PC-9 (cell line): ENCODE measurements at regions not wholly inside any gene's neighbourhood (a gene's known extent, or its start where the extent isn't known, plus 50 kb on each side); places are given as distances from the start of the nearest gene placed in this dataset.
"Not testable (repeated sequence)": the region's sequence is repeated elsewhere in the genome, so short reads cannot be mapped to it uniquely, and the experiment has no call there.

ENCODE experiments used
- EZH2 ChIP-seq: fragments of 200-600 bp; sonication (generic); IDR thresholded peaks from 2 replicates; pipeline ENCODE4 v1.8.0; 2017; ENCODE audit warnings: antibody characterized with exemption, low read depth
- TF ChIP-seq, protein P1 (sequence below): fragments of 200-600 bp; sonication (generic); conservative IDR thresholded peaks from 2 replicates; pipeline ENCODE4 v1.6.1; 2017; ENCODE audit warnings: mixed run types, antibody characterized with exemption, mild to moderate bottlenecking, moderate library complexity

DNA sequence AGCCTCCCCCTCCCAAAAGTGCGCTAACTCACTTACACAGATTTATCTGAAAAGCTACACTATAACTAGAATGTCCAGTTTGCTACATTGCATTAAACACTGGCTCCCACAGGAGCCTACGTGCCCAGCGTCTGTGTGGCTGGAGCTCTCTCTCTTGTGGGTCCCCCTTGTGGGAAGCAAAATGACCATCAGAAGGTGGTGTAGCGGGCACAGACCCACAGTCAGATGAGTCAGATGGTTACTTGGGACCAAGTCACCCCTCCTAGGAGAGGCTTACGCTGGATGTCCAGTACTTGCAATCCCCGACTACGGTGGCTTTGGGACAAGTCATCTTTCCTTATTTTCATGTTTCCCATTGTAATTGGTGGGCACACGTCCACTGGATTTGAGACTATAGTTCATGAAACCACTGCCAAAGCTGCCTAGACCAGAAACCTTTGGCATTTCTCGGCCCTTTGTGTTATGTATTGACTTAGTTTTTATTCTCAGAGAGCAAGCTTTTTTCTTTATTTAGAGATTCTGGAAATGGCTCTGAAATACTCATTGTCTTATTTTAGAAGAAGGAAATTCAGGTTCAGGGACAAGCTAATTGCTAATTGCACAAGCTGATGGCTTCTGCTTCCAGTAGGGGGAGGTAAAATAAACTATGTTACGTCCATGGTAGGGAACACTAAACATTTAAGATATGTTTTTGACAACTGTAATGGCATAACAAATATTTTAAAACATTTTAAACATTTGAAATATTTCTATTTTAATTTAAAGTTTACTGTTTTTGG is 137.8 kb upstream of the GRK3 start:
- not testable (repeated sequence) for TF ChIP-seq EZH2
- TF ChIP-seq, protein P1, sequence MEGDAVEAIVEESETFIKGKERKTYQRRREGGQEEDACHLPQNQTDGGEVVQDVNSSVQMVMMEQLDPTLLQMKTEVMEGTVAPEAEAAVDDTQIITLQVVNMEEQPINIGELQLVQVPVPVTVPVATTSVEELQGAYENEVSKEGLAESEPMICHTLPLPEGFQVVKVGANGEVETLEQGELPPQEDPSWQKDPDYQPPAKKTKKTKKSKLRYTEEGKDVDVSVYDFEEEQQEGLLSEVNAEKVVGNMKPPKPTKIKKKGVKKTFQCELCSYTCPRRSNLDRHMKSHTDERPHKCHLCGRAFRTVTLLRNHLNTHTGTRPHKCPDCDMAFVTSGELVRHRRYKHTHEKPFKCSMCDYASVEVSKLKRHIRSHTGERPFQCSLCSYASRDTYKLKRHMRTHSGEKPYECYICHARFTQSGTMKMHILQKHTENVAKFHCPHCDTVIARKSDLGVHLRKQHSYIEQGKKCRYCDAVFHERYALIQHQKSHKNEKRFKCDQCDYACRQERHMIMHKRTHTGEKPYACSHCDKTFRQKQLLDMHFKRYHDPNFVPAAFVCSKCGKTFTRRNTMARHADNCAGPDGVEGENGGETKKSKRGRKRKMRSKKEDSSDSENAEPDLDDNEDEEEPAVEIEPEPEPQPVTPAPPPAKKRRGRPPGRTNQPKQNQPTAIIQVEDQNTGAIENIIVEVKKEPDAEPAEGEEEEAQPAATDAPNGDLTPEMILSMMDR, result peak; percentile 44; the same call in 1 of the 2 replicates
